PC-3 (cell line): ENCODE measurements at regions not wholly inside any gene's neighbourhood (a gene's known extent, or its start where the extent isn't known, plus 50 kb on each side); places are given as distances from the start of the nearest gene placed in this dataset.

Experiments used
- ATAC-seq: fragments of 200-7000 bp; cut with Tn5 transposase; 2 replicates; pipeline ENCODE4 v1.9.1; 2020; ENCODE audit warnings: mild to moderate bottlenecking, moderate library complexity
- BruUV-seq: library from RNA; stranded (reverse); fragments of 400-500 nt; replicated peaks from 2 replicates; lab custom pipeline; 2021; lab: Mats Ljungman, UMichigan
- CTCF ChIA-PET: fragments of 300-600 bp; sonication (Branson Sonifier 250); formaldehyde crosslinking; loops from one replicate; lab custom pipeline; 2022; ENCODE audit warnings: antibody characterized with exemption; lab: Charles Lee
- POLR2A ChIA-PET: fragments of 300-600 bp; sonication (Branson Sonifier 250); formaldehyde crosslinking; loops from one replicate; lab custom pipeline; 2022; ENCODE audit warnings: antibody characterized with exemption; ENCODE audit not compliant: unreplicated experiment; lab: Charles Lee
- DNase-seq: peaks from one replicate; pipeline ENCODE4 v3.0.0-alpha.2; 2015
- H2AFZ ChIP-seq: fragments of 300-600 bp; sonication (generic); 2 replicates; pipeline ENCODE4 v1.6.0; 2016; ENCODE audit warnings: antibody characterized with exemption, low read length
- H3F3A ChIP-seq: fragments of 300-600 bp; sonication (generic); one replicate; pipeline ENCODE4 v1.6.0; 2017; ENCODE audit warnings: antibody characterized with exemption, low read length, control low read depth, mild to moderate bottlenecking; ENCODE audit not compliant: unreplicated experiment
- H3K27ac ChIP-seq: fragments of 300-600 bp; sonication (generic); 2 replicates; pipeline ENCODE4 v1.5.1; 2016; ENCODE audit warnings: mild to moderate bottlenecking, low read length
- H3K27me3 ChIP-seq: fragments of 300-600 bp; sonication (generic); 2 replicates; pipeline ENCODE4 v1.6.1; 2016; ENCODE audit warnings: low read length, mixed read lengths
- H3K36me3 ChIP-seq: fragments of 300-600 bp; sonication (generic); 2 replicates; pipeline ENCODE4 v1.6.1; 2016; ENCODE audit warnings: low read depth, mixed run types, low read length, mixed read lengths
- H3K4me1 ChIP-seq: fragments of 300-600 bp; sonication (generic); 2 replicates; pipeline ENCODE4 v1.5.1; 2016; ENCODE audit warnings: low read length; ENCODE audit not compliant: insufficient read depth
- H3K4me2 ChIP-seq: fragments of 300-600 bp; sonication (generic); 2 replicates; pipeline ENCODE4 v1.6.0; 2016; ENCODE audit warnings: low read length
- H3K4me3 ChIP-seq: fragments of 300-600 bp; sonication (generic); 2 replicates; pipeline ENCODE4 v1.5.1; 2016; ENCODE audit warnings: mild to moderate bottlenecking, low read length, mixed read lengths
- H3K79me2 ChIP-seq: fragments of 300-600 bp; sonication (generic); 2 replicates; pipeline ENCODE4 v1.6.1; 2017; ENCODE audit warnings: low read length, mixed read lengths
- H3K9ac ChIP-seq: fragments of 300-600 bp; sonication (generic); 2 replicates; pipeline ENCODE4 v1.6.0; 2016; ENCODE audit warnings: mild to moderate bottlenecking, low read length
- H3K9me2 ChIP-seq: fragments of 300-600 bp; sonication (generic); replicated peaks from 2 replicates; pipeline ENCODE4 v1.6.1; 2016; ENCODE audit warnings: mixed run types, low read length, mixed read lengths
- H3K9me3 ChIP-seq: fragments of 300-600 bp; sonication (generic); 2 replicates; pipeline ENCODE4 v1.6.1; 2016; ENCODE audit warnings: low read length, mixed read lengths
- H4K20me1 ChIP-seq: fragments of 300-600 bp; sonication (generic); 2 replicates; pipeline ENCODE4 v1.6.1; 2016; ENCODE audit warnings: low read length, mixed read lengths
- EZH2 ChIP-seq: fragments of 300-600 bp; sonication (generic); IDR thresholded peaks from one replicate; pipeline ENCODE4 v1.6.1; 2017; ENCODE audit warnings: antibody characterized with exemption, mild to moderate bottlenecking, low read length; ENCODE audit not compliant: unreplicated experiment
- EZH2phosphoT487 ChIP-seq: fragments of 300-600 bp; sonication (generic); IDR thresholded peaks from 2 replicates; pipeline ENCODE4 v1.6.1; 2018; ENCODE audit warnings: mild to moderate bottlenecking, antibody characterized with exemption, low read length, borderline replicate concordance
- intact Hi-C: fragments of 100-400 bp; cut with micrococcal nuclease; formaldehyde crosslinking; loops from 2 replicates; pipeline ENCODE4 v1.9.0; 2023
- TF ChIP-seq, protein P1 (sequence below): fragments of 300-600 bp; sonication (generic); conservative IDR thresholded peaks from 2 replicates; pipeline ENCODE4 v1.5.1; 2017; ENCODE audit warnings: antibody characterized with exemption, low read depth, mild to moderate bottlenecking, low read length

DNA sequence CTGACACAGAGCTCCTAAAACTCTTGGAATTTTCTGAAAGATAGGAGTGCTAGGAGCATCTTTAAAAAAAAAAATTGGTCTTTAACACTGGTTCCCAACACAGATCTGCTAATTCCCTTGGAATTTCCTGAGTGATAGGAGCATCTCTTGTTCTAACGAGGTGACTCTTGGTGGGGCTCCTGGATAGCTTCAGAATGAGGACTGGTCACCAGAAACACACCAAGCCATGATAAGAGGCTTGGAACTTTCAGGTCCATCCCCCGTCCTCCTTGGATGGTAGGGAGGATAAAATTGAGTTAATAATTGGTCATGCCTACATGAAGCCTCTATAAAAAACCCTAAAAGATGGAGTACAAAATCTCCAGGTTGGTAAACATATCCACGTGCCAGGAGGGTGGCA, 64.5 kb upstream of the LDLRAD3 start:
- intact Hi-C loops = no loop called here
- POLR2A ChIA-PET = no interaction called here

DNA sequence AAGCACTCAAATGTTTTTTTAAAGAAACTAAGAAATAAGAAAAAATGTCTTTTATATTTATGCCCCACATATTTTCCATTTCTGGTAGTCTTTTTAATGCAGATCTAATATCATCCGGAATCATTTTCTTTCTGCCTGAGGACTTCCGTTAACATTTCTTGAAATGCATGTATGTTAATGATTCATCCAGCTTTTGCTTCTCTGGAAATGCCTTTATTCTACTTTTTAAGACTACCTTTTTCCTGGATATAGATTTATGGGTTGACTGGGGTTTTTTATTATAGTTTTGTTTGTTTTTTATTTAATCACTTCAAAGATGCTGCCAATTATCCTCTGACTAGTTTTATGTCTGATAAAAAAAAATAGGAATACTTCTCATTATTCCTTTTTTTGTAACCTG, 57.1 kb upstream of the LDLRAD3 start:
- Histone ChIP-seq H3K9ac (no peak overlapping the region), H3K4me1 (peaks cover 15% of the 10 kb centered on the region), H3K27me3 (no peaks in the 10 kb centered on the region), H3F3A (no peaks in the 10 kb centered on the region), H2AFZ (no peak overlapping the region), H3K27ac (no peak overlapping the region), H3K4me3 (no peak overlapping the region), H4K20me1 (no peaks in the 10 kb centered on the region), H3K9me2 (no peaks in the 10 kb centered on the region), H3K79me2 (no peaks in the 10 kb centered on the region), H3K9me3 (no peaks in the 10 kb centered on the region), H3K4me2 (peak overlapping the region; percentile 33), H3K36me3 (no peaks in the 10 kb centered on the region)
- ChIA-PET POLR2A (no interaction called here), CTCF (no interaction called here)
- peak; percentile 90 for ATAC-seq
- TF ChIP-seq EZH2 = no peak
- TF ChIP-seq, protein P1, sequence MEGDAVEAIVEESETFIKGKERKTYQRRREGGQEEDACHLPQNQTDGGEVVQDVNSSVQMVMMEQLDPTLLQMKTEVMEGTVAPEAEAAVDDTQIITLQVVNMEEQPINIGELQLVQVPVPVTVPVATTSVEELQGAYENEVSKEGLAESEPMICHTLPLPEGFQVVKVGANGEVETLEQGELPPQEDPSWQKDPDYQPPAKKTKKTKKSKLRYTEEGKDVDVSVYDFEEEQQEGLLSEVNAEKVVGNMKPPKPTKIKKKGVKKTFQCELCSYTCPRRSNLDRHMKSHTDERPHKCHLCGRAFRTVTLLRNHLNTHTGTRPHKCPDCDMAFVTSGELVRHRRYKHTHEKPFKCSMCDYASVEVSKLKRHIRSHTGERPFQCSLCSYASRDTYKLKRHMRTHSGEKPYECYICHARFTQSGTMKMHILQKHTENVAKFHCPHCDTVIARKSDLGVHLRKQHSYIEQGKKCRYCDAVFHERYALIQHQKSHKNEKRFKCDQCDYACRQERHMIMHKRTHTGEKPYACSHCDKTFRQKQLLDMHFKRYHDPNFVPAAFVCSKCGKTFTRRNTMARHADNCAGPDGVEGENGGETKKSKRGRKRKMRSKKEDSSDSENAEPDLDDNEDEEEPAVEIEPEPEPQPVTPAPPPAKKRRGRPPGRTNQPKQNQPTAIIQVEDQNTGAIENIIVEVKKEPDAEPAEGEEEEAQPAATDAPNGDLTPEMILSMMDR = no peak
- no peak for TF ChIP-seq EZH2phosphoT487
- no TSS peak for BruUV-seq
- intact Hi-C loops = no loop called here
- DNase-seq = peak; percentile 67

More for the DNA sequence above, 64.5 kb upstream of the LDLRAD3 start:
- no peak for TF ChIP-seq EZH2phosphoT487
- TF ChIP-seq, protein P1 = no peak
- no peak for TF ChIP-seq EZH2
- H4K20me1 ChIP-seq = no peaks in the 10 kb centered on the region
- no peaks in the 10 kb centered on the region for H3K9me3 ChIP-seq
- CTCF ChIA-PET = no interaction called here
- H3K27me3 ChIP-seq = no peaks in the 10 kb centered on the region
- BruUV-seq = no TSS peak
- H3K4me1 ChIP-seq = no peaks in the 10 kb centered on the region
- H3K4me2 ChIP-seq = no peak overlapping the region
- H2AFZ ChIP-seq = no peak overlapping the region
- no peaks in the 10 kb centered on the region for H3K79me2 ChIP-seq
- H3K9ac ChIP-seq = no peak overlapping the region
- no peaks in the 10 kb centered on the region for H3K36me3 ChIP-seq
- ATAC-seq (no peak), DNase-seq (no peak)
- H3F3A ChIP-seq = no peaks in the 10 kb centered on the region
- H3K9me2 ChIP-seq = no peaks in the 10 kb centered on the region
- H3K27ac ChIP-seq = no peak overlapping the region
- H3K4me3 ChIP-seq = no peak overlapping the region

DNA sequence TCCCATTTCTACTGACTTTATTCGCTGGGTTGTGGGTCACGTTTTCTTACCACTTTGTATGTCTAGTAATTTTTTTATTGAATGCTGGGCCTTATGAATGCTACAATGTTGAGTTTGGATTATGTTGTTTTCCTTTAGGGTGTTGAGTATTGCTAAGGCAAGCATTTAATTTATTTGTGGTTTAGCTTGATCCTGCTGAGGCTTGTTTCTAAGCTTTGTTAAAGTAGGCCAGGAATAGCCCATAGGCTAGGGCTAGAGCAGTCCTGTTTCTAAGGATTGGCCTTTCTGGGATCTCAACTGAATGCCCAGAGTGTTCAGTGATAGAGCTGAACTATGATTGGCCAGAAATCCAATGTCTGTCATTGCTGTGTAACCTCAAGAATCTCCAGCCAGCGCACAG, 56.1 kb upstream of the LDLRAD3 start:
- Histone ChIP-seq H3K79me2 (no peaks in the 10 kb centered on the region), H2AFZ (no peak overlapping the region), H3K4me1 (peaks cover 15% of the 10 kb centered on the region), H3K27ac (no peak overlapping the region), H3K4me2 (no peak overlapping the region), H3K9me2 (no peaks in the 10 kb centered on the region), H3F3A (no peaks in the 10 kb centered on the region), H3K36me3 (no peaks in the 10 kb centered on the region), H3K27me3 (no peaks in the 10 kb centered on the region), H3K4me3 (no peak overlapping the region), H4K20me1 (no peaks in the 10 kb centered on the region), H3K9me3 (no peaks in the 10 kb centered on the region), H3K9ac (no peak overlapping the region)
- POLR2A ChIA-PET = no interaction called here
- CTCF ChIA-PET = no interaction called here
- intact Hi-C loops = no loop called here
- ATAC-seq (peak; percentile 29), DNase-seq (no peak)
- no TSS peak for BruUV-seq
- TF ChIP-seq, protein P1 = no peak
- TF ChIP-seq EZH2 (no peak), EZH2phosphoT487 (no peak)
